Stomach (tissue), 8 donors: ENCODE measurements at regions not wholly inside any gene's neighbourhood (a gene's known extent, or its start where the extent isn't known, plus 50 kb on each side); places are given as distances from the start of the nearest gene placed in this dataset.

Source experiments
- DNase-seq, 2 donors: peaks; one replicate each; pipeline versions ENCODE4 v3.0.0 to v3.0.0-alpha.2; 2013 to 2019
- H3K27ac ChIP-seq, 5 donors: fragments of 200-600 bp in 4 of 5; sonication (generic) in 4 of 5; one replicate each; pipeline ENCODE4 v1.5.1; 2013 to 2019; ENCODE audit warnings: mild to moderate bottlenecking in 1 of 5, moderate library complexity in 1 of 5
- H3K27me3 ChIP-seq, 3 donors: fragments of 200-600 bp; sonication (generic); one replicate each; pipeline ENCODE4 v1.5.1; 2017 to 2019; ENCODE audit warnings: mixed run types in 1 of 3
- H3K36me3 ChIP-seq, 4 donors: fragments of 200-600 bp; sonication (generic); 1 replicate in 3 of 4; 2 replicates in 1 of 4; pipeline ENCODE4 v1.5.1; 2016 to 2019
- H3K4me1 ChIP-seq, 4 donors: fragments of 200-600 bp; sonication (generic); one replicate each; pipeline ENCODE4 v1.5.1; 2016 to 2019
- H3K4me3 ChIP-seq, 4 donors: fragments of 200-600 bp; sonication (generic) in 3 of 4; one replicate each; pipeline ENCODE4 v1.5.1; 2016 to 2019; ENCODE audit warnings: mild to moderate bottlenecking in 1 of 4
- H3K9me3 ChIP-seq, 4 donors: fragments of 200-600 bp; sonication (generic); one replicate each; pipeline ENCODE4 v1.5.1; 2016 to 2019
- CTCF ChIP-seq, 7 experiments: fragments of 450-650 bp in 4 of 7; fragments of 200-600 bp in 3 of 7; sonication (generic) in 3 of 7; IDR thresholded peaks; one replicate each; pipeline ENCODE4 v1.5.1; 2016 to 2019; ENCODE audit warnings: antibody characterized with exemption in 7 of 7, control low read depth in 2 of 7, mild to moderate bottlenecking in 1 of 7
- EP300 ChIP-seq: sonication (generic); formaldehyde crosslinking; IDR thresholded peaks from one replicate; pipeline ENCODE4 v1.6.1; 2017; ENCODE audit warnings: antibody characterized with exemption
- POLR2A ChIP-seq, 4 donors: fragments of 450-650 bp; IDR thresholded peaks; one replicate each; pipeline ENCODE4 v1.6.1; 2016; ENCODE audit warnings: antibody characterized with exemption in 4 of 4, control low read depth in 2 of 4, mild to moderate bottlenecking in 1 of 4, moderate library complexity in 1 of 4
- POLR2AphosphoS5 ChIP-seq, 3 donors: sonication (generic); formaldehyde crosslinking; IDR thresholded peaks; one replicate each; pipeline ENCODE4 v1.6.1; 2016; ENCODE audit warnings: antibody characterized with exemption in 3 of 3
- WGBS, 5 donors: extraction: QIAGEN DNeasy Blood & Tissue Kit in 3 of 5; methylation state at CpG; one replicate each; pipeline versions ENCODE4 v1.1.5 to v1.1.7; 2013 to 2018; 5-methylcytosine and 5-hydroxymethylcytosine counted together
- intact Hi-C: fragments of 100-400 bp; cut with DNase I; formaldehyde crosslinking; loops from one replicate; pipeline ENCODE4 v1.15.1; 2023; ENCODE audit warnings: low total_unique reads
- donor health status: healthy with polysubstance abuse.
- donor health status: Bipolar disorder and iron deficiency.
- donor health status: healthy.

- 59 to 71% (median 60%) methylated on average over 2 of the region's 2 CpGs for WGBS, 5 donors
- H3K27ac ChIP-seq, result no peak overlapping the region
Measured at GRCh38 chr14:98234208-98234607, 1037.8 kb downstream of the BCL11B start.

GRCh38 chr14:98236314-98236713 is 1035.7 kb downstream of the BCL11B start:
- intact Hi-C loops, result no loop called here
- Histone ChIP-seq H3K4me1 (no peaks in the 10 kb centered on the region), H3K36me3 (no peaks in the 10 kb centered on the region), H3K9me3 (no peaks in the 10 kb centered on the region), H3K4me3 (no peak overlapping the region), H3K27me3 (no peaks in the 10 kb centered on the region), H3K27ac (no peak overlapping the region)
- 78 to 94% (median 83%) methylated on average over 3 of the region's 3 CpGs for WGBS, 5 donors
- TF ChIP-seq POLR2A (IDR thresholded peaks at IDR 0.05), result no peak
- no peak for TF ChIP-seq POLR2AphosphoS5 (IDR thresholded peaks at IDR 0.05)
- no peak for DNase-seq

More at GRCh38 chr14:98234208-98234607, 1037.8 kb downstream of the BCL11B start:
- no peaks in the 10 kb centered on the region for H3K9me3 ChIP-seq
- no peak for DNase-seq
- intact Hi-C loops, result no loop called here
- no peaks in the 10 kb centered on the region for H3K4me1 ChIP-seq
- peaks cover 0 to 3% (median 0%) of the 10 kb centered on the region in 3 donors for H3K27me3 ChIP-seq
- no peaks in the 10 kb centered on the region for H3K36me3 ChIP-seq
- no peak overlapping the region for H3K4me3 ChIP-seq
- TF ChIP-seq POLR2AphosphoS5 (IDR thresholded peaks at IDR 0.05) (no peak), CTCF (IDR thresholded peaks at IDR 0.05) (no peak), POLR2A (IDR thresholded peaks at IDR 0.05) (no peak), EP300 (no peak)

- Histone ChIP-seq H3K27me3 (no peaks in the 10 kb centered on the region), H3K4me3 (no peak overlapping the region), H3K36me3 (no peaks in the 10 kb centered on the region), H3K9me3 (no peaks in the 10 kb centered on the region), H3K4me1 (no peaks in the 10 kb centered on the region), H3K27ac (no peak overlapping the region)
- WGBS, 5 donors, result 73 to 79% (median 77%) methylated on average over 4 of the region's 4 CpGs
- no peak for DNase-seq
- no peak for TF ChIP-seq POLR2AphosphoS5 (IDR thresholded peaks at IDR 0.05)
- TF ChIP-seq EP300, result no peak
- TF ChIP-seq POLR2A (IDR thresholded peaks at IDR 0.05), result no peak
- no peak for TF ChIP-seq CTCF (IDR thresholded peaks at IDR 0.05)
- intact Hi-C loops, result no loop called here
Measured at GRCh38 chr14:98237939-98238338, 1034.1 kb downstream of the BCL11B start.

GRCh38 chr14:98240376-98240775 is 1031.6 kb downstream of the BCL11B start:
- Histone ChIP-seq H3K4me3 (no peak overlapping the region), H3K36me3 (no peaks in the 10 kb centered on the region), H3K9me3 (no peaks in the 10 kb centered on the region), H3K27me3 (no peaks in the 10 kb centered on the region), H3K4me1 (no peaks in the 10 kb centered on the region), H3K27ac (no peak overlapping the region)
- intact Hi-C loops, result no loop called here
- no peak for DNase-seq
- 76 to 86% (median 82%) methylated on average over 2 to 4 of the region's 4 CpGs for WGBS, 5 donors
- TF ChIP-seq CTCF (IDR thresholded peaks at IDR 0.05) (no peak), POLR2AphosphoS5 (IDR thresholded peaks at IDR 0.05) (no peak), EP300 (no peak), POLR2A (IDR thresholded peaks at IDR 0.05) (no peak)

GRCh38 chr14:98242903-98243302 is 1029.1 kb downstream of the BCL11B start:
- no peak overlapping the region for H3K4me3 ChIP-seq
- no peaks in the 10 kb centered on the region for H3K9me3 ChIP-seq
- H3K27me3 ChIP-seq, result no peaks in the 10 kb centered on the region
- H3K4me1 ChIP-seq, result no peaks in the 10 kb centered on the region
- 57 to 69% (median 59%) methylated on average over 6 of the region's 6 CpGs for WGBS, 5 donors
- no peaks in the 10 kb centered on the region for H3K36me3 ChIP-seq
- no peak overlapping the region for H3K27ac ChIP-seq
- intact Hi-C loops, result no loop called here
- DNase-seq, result no peak
- TF ChIP-seq EP300 (no peak), POLR2AphosphoS5 (IDR thresholded peaks at IDR 0.05) (no peak), POLR2A (IDR thresholded peaks at IDR 0.05) (no peak), CTCF (IDR thresholded peaks at IDR 0.05) (no peak)
